Adrenal gland (tissue), 5 donors: ENCODE measurements at regions not wholly inside any gene's neighbourhood (a gene's known extent, or its start where the extent isn't known, plus 50 kb on each side); places are given as distances from the start of the nearest gene placed in this dataset.

Experiments
- CTCF ChIP-seq, 6 experiments: fragments of 450-650 bp in 4 of 6; fragments of 200-600 bp in 2 of 6; sonication (generic) in 1 of 6; IDR thresholded peaks; 1 replicate in 5 of 6; 2 replicates in 1 of 6; pipeline versions ENCODE4 v1.5.1 to v1.8.0; 2016 to 2021; ENCODE audit warnings: antibody characterized with exemption in 6 of 6, mild to moderate bottlenecking in 2 of 6, moderate library complexity in 1 of 6
- POLR2A ChIP-seq, 2 donors: fragments of 450-650 bp; IDR thresholded peaks; one replicate each; pipeline ENCODE4 v1.6.1; 2017; ENCODE audit warnings: antibody characterized with exemption in 2 of 2, mild to moderate bottlenecking in 2 of 2, moderate library complexity in 1 of 2
- donor health status: DM: no; HTN: no; CAD: no.

- TF ChIP-seq POLR2A (IDR thresholded peaks at IDR 0.05) (no peak), CTCF (IDR thresholded peaks at IDR 0.05) (no peak)
Observed at GRCh38 chr16:17015702-17016101, 455.1 kb downstream of the XYLT1 start.
